22Rv1 (cell line): ENCODE measurements at regions not wholly inside any gene's neighbourhood (a gene's known extent, or its start where the extent isn't known, plus 50 kb on each side); places are given as distances from the start of the nearest gene placed in this dataset.

Source experiments
- H3K27ac ChIP-seq: fragments of 450-650 bp; 2 replicates; pipeline ENCODE4 v1.5.1; 2017
- CTCF ChIP-seq: fragments of 450-650 bp; IDR thresholded peaks from 2 replicates; pipeline ENCODE4 v1.5.1; 2017; ENCODE audit warnings: mild to moderate bottlenecking
- ZFX ChIP-seq: fragments of 450-650 bp; IDR thresholded peaks from 2 replicates; pipeline ENCODE4 v1.6.1; 2017; ENCODE audit warnings: antibody characterized with exemption, borderline replicate concordance

GRCh38 chr16:86421995-86422394, 88.3 kb upstream of the FOXF1 start:
- no peak overlapping the region for H3K27ac ChIP-seq
- no peak for TF ChIP-seq CTCF
- TF ChIP-seq ZFX, result no peak

GRCh38 chr16:86424398-86424797, 85.9 kb upstream of the FOXF1 start:
- TF ChIP-seq ZFX, result no peak
- H3K27ac ChIP-seq, result no peak overlapping the region

GRCh38 chr16:86424985-86425384, 85.3 kb upstream of the FOXF1 start:
- H3K27ac ChIP-seq, result no peak overlapping the region
- TF ChIP-seq ZFX (no peak), CTCF (no peak)

GRCh38 chr16:86426063-86426642, 84.2 kb upstream of the FOXF1 start:
- TF ChIP-seq ZFX, result no peak
- TF ChIP-seq CTCF, result no peak
- no peak overlapping the region for H3K27ac ChIP-seq

- TF ChIP-seq CTCF, result no peak
- TF ChIP-seq ZFX, result no peak
- H3K27ac ChIP-seq, result no peak overlapping the region
Observed at GRCh38 chr16:86427433-86427851, 82.9 kb upstream of the FOXF1 start.

GRCh38 chr16:86428729-86429517, 81.4 kb upstream of the FOXF1 start:
- no peak overlapping the region for H3K27ac ChIP-seq
- TF ChIP-seq ZFX (no peak), CTCF (no peak)

GRCh38 chr16:86429663-86430062, 80.7 kb upstream of the FOXF1 start:
- H3K27ac ChIP-seq, result no peak overlapping the region
- TF ChIP-seq ZFX (no peak), CTCF (no peak)
